Activated CD4-positive, alpha-beta T cell treated with anti-CD3 and anti-CD28 coated beads, Interleukin-2, amount 10 ng/mL, durations not matched to agents 7 days and 5 days (primary cell): ENCODE measurements at regions not wholly inside any gene's neighbourhood (a gene's known extent, or its start where the extent isn't known, plus 50 kb on each side); places are given as distances from the start of the nearest gene placed in this dataset.

Source experiments
- CTCF ChIA-PET: fragments of 350-600 bp; sonication (Branson Sonifier 250); formaldehyde crosslinking; loops from one replicate; lab custom pipeline; 2021; ENCODE audit warnings: antibody characterized with exemption; lab: Charles Lee
- POLR2A ChIA-PET: fragments of 350-600 bp; sonication (Branson Sonifier 250); formaldehyde crosslinking; loops from one replicate; lab custom pipeline; 2021; ENCODE audit warnings: antibody characterized with exemption; lab: Charles Lee
- DNase-seq: peaks from one replicate; pipeline ENCODE4 v3.0.0-alpha.2; 2020
- H3K27ac Mint-ChIP-seq: one replicate; pipeline ENCODE4 v1.8.0; 2021; ENCODE audit warnings: mild to moderate bottlenecking, moderate library complexity, mixed read lengths
- H3K27me3 Mint-ChIP-seq: one replicate; pipeline ENCODE4 v1.8.0; 2021; ENCODE audit warnings: mixed read lengths
- H3K36me3 Mint-ChIP-seq: one replicate; pipeline ENCODE4 v1.8.0; 2021; ENCODE audit warnings: low read depth, mixed read lengths
- H3K4me1 Mint-ChIP-seq: one replicate; pipeline ENCODE4 v1.8.0; 2021; ENCODE audit warnings: mixed read lengths
- H3K4me3 Mint-ChIP-seq: one replicate; pipeline ENCODE4 v1.8.0; 2021; ENCODE audit warnings: mild to moderate bottlenecking, moderate library complexity, mixed read lengths
- H3K9me3 Mint-ChIP-seq: one replicate; pipeline ENCODE4 v1.8.0; 2021; ENCODE audit warnings: mixed read lengths

GRCh38 chr20:6993011-6993410 lies 225.5 kb downstream of the BMP2 start:
- no peaks in the 10 kb centered on the region for H3K4me1 Mint-ChIP-seq
- H3K36me3 Mint-ChIP-seq = no peaks in the 10 kb centered on the region
- POLR2A ChIA-PET = no interaction called here
- no peaks in the 10 kb centered on the region for H3K27me3 Mint-ChIP-seq
- H3K27ac Mint-ChIP-seq = no peak overlapping the region
- H3K4me3 Mint-ChIP-seq = no peak overlapping the region
- no peak for DNase-seq
- peaks cover 6% of the 10 kb centered on the region for H3K9me3 Mint-ChIP-seq
- CTCF ChIA-PET = no interaction called here

DNA sequence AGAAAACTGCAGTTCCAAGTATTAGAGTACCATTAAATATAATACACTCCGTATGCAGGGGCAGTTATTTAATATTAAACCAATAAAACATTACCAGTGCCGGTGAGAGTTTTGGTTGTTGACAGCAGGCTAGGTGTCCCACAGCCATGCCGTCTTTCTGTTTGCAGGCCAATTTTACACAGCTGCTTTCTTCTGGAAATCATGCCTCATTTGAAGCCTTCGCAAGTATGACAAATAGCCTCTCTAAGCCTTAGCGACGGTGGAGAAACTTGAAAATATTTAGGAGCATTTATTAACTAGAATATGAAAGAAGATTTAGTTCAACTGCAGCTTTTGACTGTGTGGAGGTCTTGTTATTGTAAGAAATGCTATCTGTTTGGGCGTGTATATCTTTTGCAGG lies 226.0 kb downstream of the BMP2 start:
- peaks cover 6% of the 10 kb centered on the region for H3K9me3 Mint-ChIP-seq
- CTCF ChIA-PET = no interaction called here
- no peaks in the 10 kb centered on the region for H3K4me1 Mint-ChIP-seq
- no peak overlapping the region for H3K27ac Mint-ChIP-seq
- H3K27me3 Mint-ChIP-seq = no peaks in the 10 kb centered on the region
- no peak overlapping the region for H3K4me3 Mint-ChIP-seq
- no peak for DNase-seq
- POLR2A ChIA-PET = no interaction called here
- no peaks in the 10 kb centered on the region for H3K36me3 Mint-ChIP-seq

DNA sequence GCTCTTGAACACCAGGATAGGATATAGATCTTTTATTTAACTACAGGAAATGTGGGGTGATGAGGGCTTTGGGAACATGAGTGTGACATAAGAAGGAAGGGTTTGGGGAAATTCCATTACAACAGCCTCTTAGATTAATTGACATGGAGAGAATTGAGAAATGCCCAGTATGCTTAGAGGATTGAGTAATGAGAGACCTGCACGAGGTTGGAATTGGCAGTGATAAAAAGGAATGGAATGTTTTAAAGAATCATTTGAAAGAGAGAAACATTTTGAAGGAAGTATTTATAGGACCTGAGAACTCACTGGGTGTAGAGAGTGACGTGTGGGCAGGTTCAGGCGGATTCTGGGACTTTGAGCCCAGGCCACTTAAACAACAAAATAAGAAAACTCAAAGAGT lies 227.0 kb downstream of the BMP2 start:
- H3K36me3 Mint-ChIP-seq = no peaks in the 10 kb centered on the region
- ChIA-PET CTCF (no interaction called here), POLR2A (no interaction called here)
- no peak overlapping the region for H3K27ac Mint-ChIP-seq
- DNase-seq = no peak
- H3K4me3 Mint-ChIP-seq = no peak overlapping the region
- peaks cover 6% of the 10 kb centered on the region for H3K9me3 Mint-ChIP-seq
- H3K4me1 Mint-ChIP-seq = no peaks in the 10 kb centered on the region
- H3K27me3 Mint-ChIP-seq = no peaks in the 10 kb centered on the region

DNA sequence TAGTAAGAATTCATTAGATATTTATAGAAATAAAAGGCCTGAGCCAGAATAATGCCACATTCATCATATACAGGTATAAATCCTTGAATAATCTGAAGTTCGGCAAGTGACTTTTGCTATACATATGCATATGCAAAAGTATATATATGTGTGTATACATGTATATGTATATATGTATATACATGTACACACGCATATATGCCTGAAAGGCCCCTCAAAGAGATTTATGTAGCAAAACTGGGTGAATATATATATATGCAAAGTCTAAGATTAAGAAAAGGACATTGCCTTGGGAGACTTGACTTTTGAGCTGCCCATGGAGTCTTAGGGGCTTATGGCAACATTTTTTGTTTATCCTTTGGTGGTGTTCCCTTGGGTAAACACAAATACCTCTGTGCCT lies 231.4 kb downstream of the BMP2 start:
- DNase-seq = no peak
- H3K27ac Mint-ChIP-seq = no peak overlapping the region
- no peaks in the 10 kb centered on the region for H3K4me1 Mint-ChIP-seq
- peaks cover 6% of the 10 kb centered on the region for H3K9me3 Mint-ChIP-seq
- H3K27me3 Mint-ChIP-seq = no peaks in the 10 kb centered on the region
- CTCF ChIA-PET = no interaction called here
- H3K4me3 Mint-ChIP-seq = no peak overlapping the region
- POLR2A ChIA-PET = no interaction called here
- H3K36me3 Mint-ChIP-seq = no peaks in the 10 kb centered on the region

GRCh38 chr20:6999381-6999780 lies 231.9 kb downstream of the BMP2 start:
- H3K4me1 Mint-ChIP-seq = no peaks in the 10 kb centered on the region
- CTCF ChIA-PET = no interaction called here
- no peaks in the 10 kb centered on the region for H3K27me3 Mint-ChIP-seq
- DNase-seq = no peak
- POLR2A ChIA-PET = no interaction called here
- no peak overlapping the region for H3K4me3 Mint-ChIP-seq
- H3K9me3 Mint-ChIP-seq = peaks cover 6% of the 10 kb centered on the region
- H3K27ac Mint-ChIP-seq = no peak overlapping the region
- no peaks in the 10 kb centered on the region for H3K36me3 Mint-ChIP-seq

- H3K9me3 Mint-ChIP-seq = peaks cover 4% of the 10 kb centered on the region
- no peak overlapping the region for H3K4me3 Mint-ChIP-seq
- ChIA-PET POLR2A (no interaction called here), CTCF (no interaction called here)
- no peak for DNase-seq
- H3K27ac Mint-ChIP-seq = no peak overlapping the region
- no peaks in the 10 kb centered on the region for H3K4me1 Mint-ChIP-seq
- no peaks in the 10 kb centered on the region for H3K27me3 Mint-ChIP-seq
- no peaks in the 10 kb centered on the region for H3K36me3 Mint-ChIP-seq
Observed at GRCh38 chr20:7003598-7003997, 236.1 kb downstream of the BMP2 start.

DNA sequence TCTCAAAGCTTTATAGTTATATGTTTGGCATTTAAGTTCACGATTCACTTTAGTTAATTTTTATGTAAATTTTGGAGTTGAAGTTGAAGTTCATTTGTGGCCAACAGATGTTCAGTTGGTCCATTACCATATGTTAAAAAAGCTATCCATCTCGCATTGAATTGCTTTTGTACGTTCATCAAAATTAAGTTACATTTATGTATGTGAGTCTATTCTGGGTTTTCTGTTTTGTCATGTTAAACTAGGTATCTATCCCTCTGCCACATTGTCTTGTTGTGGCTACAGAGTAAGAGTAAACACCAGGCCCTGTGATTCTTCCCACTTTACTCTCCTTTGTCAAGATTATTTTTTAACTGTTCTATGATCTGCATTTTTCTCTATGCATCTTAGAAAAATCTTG lies 237.3 kb downstream of the BMP2 start:
- H3K4me3 Mint-ChIP-seq = no peak overlapping the region
- peaks cover 7% of the 10 kb centered on the region for H3K9me3 Mint-ChIP-seq
- no peaks in the 10 kb centered on the region for H3K4me1 Mint-ChIP-seq
- H3K36me3 Mint-ChIP-seq = no peaks in the 10 kb centered on the region
- POLR2A ChIA-PET = no interaction called here
- H3K27me3 Mint-ChIP-seq = no peaks in the 10 kb centered on the region
- no peak for DNase-seq
- CTCF ChIA-PET = no interaction called here
- H3K27ac Mint-ChIP-seq = no peak overlapping the region

DNA sequence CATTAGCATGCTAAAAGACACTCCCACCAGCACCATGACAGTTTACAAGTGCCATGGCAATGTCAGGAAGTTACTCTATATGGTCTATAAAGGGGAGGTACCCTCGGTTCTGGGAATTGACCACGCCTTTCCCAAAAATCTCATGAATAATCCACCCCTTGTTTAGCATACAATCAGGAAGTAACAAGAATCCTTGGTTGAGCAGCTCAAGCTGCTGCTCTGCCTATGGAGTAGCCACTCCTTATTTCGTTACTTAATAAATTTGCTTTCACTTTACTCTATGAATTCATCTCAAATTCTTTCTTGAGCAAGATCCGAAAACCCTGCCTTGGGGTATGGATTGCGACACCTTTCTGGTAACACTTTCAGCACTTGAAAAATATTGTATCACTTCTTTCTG lies 243.0 kb downstream of the BMP2 start:
- Mint-ChIP-seq H3K36me3 (no peaks in the 10 kb centered on the region), H3K9me3 (peaks cover 7% of the 10 kb centered on the region), H3K4me3 (no peak overlapping the region), H3K27ac (no peak overlapping the region), H3K27me3 (no peaks in the 10 kb centered on the region), H3K4me1 (no peaks in the 10 kb centered on the region)
- POLR2A ChIA-PET = no interaction called here
- CTCF ChIA-PET = no interaction called here
- DNase-seq = no peak

DNA sequence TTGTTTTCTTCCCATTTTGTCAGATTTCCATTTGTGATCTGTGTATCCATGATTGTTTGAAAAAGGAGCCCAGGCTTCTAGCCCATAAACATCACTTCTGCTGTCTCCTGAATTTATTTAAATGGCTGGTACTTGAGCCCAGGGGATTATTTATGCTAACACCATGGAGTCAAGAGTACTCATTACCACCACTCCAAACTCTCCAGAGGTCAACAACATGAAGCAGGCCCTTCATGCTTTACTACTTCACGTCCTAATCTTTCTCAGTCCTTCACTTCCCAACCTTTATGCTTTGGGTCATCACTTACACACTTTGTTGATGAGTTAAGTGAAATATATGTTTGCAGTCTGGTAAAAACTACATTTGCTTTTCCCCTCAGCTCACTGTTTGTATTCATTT lies 247.8 kb downstream of the BMP2 start:
- H3K36me3 Mint-ChIP-seq = no peaks in the 10 kb centered on the region
- POLR2A ChIA-PET = no interaction called here
- DNase-seq = no peak

DNA sequence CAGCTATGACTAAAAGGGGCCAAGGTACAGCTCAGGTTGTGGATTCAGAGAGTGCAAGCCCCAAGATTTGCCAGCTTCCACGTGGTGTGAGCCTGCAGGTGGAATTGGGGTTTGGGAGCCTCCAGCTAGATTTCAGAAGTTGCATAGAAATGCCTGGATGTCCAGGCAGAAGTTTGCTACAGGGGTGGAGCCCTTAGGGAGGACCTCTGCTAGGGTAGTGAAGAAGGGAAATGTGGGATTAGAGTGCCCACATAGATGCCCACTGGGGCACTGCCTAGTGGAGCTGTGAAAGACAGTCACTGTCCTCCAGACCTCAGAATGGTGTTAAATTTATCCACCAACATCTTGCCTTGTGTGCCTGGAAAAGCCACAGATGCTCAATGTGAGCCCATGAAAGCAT lies 255.1 kb downstream of the BMP2 start:
- Mint-ChIP-seq H3K27ac (no peak overlapping the region), H3K4me1 (no peaks in the 10 kb centered on the region), H3K36me3 (no peaks in the 10 kb centered on the region), H3K9me3 (peaks cover 13% of the 10 kb centered on the region), H3K4me3 (no peak overlapping the region), H3K27me3 (no peaks in the 10 kb centered on the region)
- ChIA-PET CTCF (no interaction called here), POLR2A (no interaction called here)
- DNase-seq = no peak

More for the DNA sequence above, 247.8 kb downstream of the BMP2 start:
- CTCF ChIA-PET = no interaction called here
- Mint-ChIP-seq H3K4me1 (no peaks in the 10 kb centered on the region), H3K4me3 (no peak overlapping the region), H3K9me3 (no peaks in the 10 kb centered on the region), H3K27ac (no peak overlapping the region), H3K27me3 (no peaks in the 10 kb centered on the region)

DNA sequence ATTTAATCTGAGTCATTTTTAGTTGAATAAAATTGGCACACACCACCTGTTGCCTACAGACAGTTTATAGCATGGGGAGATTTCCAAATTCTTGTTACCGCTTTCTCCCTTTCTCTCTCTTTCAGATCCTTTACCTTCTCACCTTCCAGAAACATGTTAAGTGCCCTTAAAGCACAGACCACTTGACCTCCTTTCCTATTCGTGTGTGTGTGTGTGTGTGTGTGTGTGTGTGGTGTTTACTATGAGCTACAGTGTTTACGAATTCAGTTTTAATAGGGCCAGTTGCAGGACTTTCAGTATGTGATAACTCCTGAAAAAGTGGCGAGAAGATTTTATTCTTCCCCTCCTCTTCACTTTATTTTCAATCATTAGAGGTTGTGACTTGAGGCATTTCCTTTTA lies 258.1 kb downstream of the BMP2 start:
- Mint-ChIP-seq H3K36me3 (no peaks in the 10 kb centered on the region), H3K4me1 (no peaks in the 10 kb centered on the region), H3K27me3 (no peaks in the 10 kb centered on the region), H3K9me3 (peaks cover 13% of the 10 kb centered on the region), H3K4me3 (no peak overlapping the region), H3K27ac (no peak overlapping the region)
- CTCF ChIA-PET = no interaction called here
- DNase-seq = no peak
- POLR2A ChIA-PET = no interaction called here

DNA sequence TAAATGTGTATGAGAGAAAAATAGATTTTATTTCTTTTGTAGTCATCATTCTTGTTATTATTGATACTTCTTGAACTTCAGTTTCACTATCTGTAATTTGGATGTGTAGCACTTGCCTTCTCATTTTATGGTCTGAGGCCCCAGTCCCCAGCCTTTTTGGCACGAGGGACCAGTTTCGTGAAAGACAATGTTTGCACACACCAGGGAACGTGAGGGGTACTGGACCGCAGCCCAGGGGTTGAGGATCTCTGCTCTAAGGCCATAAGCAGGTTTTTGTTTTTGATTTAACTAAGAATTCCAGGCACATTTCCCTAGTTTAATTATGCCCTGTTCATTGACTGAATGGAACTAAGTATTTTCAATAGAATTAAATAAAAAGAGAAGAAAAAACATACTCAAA lies 261.5 kb downstream of the BMP2 start:
- Mint-ChIP-seq H3K27me3 (no peaks in the 10 kb centered on the region), H3K4me3 (no peak overlapping the region), H3K27ac (no peak overlapping the region), H3K9me3 (no peaks in the 10 kb centered on the region), H3K4me1 (no peaks in the 10 kb centered on the region), H3K36me3 (no peaks in the 10 kb centered on the region)
- ChIA-PET CTCF (no interaction called here), POLR2A (no interaction called here)
- DNase-seq = no peak

- CTCF ChIA-PET = no interaction called here
- H3K27me3 Mint-ChIP-seq = no peaks in the 10 kb centered on the region
- no peak overlapping the region for H3K4me3 Mint-ChIP-seq
- no peaks in the 10 kb centered on the region for H3K4me1 Mint-ChIP-seq
- H3K36me3 Mint-ChIP-seq = no peaks in the 10 kb centered on the region
- H3K27ac Mint-ChIP-seq = no peak overlapping the region
- POLR2A ChIA-PET = no interaction called here
- H3K9me3 Mint-ChIP-seq = peaks cover 6% of the 10 kb centered on the region
- DNase-seq = no peak
Observed at GRCh38 chr20:7031222-7031621, 263.7 kb downstream of the BMP2 start.

DNA sequence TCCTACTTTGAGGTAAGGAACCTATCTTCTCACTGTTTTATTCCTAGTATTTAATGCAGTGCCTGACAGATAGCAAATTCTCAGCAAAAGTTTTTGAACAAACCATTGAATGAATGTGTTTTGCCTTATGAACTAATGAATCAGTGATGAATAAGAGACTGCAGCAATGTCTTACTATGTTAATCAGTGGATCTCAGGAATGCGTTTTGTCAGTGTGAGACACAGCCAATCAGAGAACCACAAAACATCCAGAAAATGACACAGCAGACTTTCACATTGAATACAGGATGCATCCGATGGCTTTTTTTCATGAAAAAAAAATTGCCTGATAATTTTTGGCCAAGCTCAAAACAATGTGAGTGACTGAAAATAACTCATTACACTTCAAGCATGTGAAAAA lies 270.5 kb downstream of the BMP2 start:
- ChIA-PET POLR2A (no interaction called here), CTCF (no interaction called here)
- DNase-seq = no peak
- Mint-ChIP-seq H3K27me3 (no peaks in the 10 kb centered on the region), H3K4me1 (no peaks in the 10 kb centered on the region), H3K27ac (no peak overlapping the region), H3K36me3 (no peaks in the 10 kb centered on the region), H3K4me3 (no peak overlapping the region), H3K9me3 (peaks cover 6% of the 10 kb centered on the region)

DNA sequence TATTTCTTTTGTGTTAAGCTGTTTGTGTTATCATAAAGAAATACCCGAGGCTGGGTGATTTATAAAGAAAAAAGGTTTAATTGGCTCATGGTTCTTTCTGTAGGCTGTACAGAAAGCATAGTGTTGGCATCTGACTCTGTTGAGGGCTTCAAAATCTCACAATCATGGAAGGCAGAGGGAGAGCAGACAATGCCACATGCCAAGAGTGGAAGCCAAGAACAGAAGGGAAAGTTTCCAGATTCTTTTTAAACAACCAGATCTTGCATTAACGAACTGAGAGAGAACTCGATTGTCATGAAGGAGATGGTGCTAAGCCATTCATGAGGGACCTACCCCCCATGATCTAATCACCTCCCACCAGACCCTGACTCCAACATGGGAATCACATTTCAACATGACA lies 290.1 kb downstream of the BMP2 start:
- POLR2A ChIA-PET = no interaction called here
- no peaks in the 10 kb centered on the region for H3K4me1 Mint-ChIP-seq
- DNase-seq = no peak
- H3K27ac Mint-ChIP-seq = no peak overlapping the region
- no peaks in the 10 kb centered on the region for H3K36me3 Mint-ChIP-seq
- peaks cover 5% of the 10 kb centered on the region for H3K9me3 Mint-ChIP-seq
- CTCF ChIA-PET = no interaction called here
- no peaks in the 10 kb centered on the region for H3K27me3 Mint-ChIP-seq
- no peak overlapping the region for H3K4me3 Mint-ChIP-seq
